ENCODE measurements at regions not wholly inside any gene's neighbourhood (a gene's known extent, or its start where the extent isn't known, plus 50 kb on each side); places are given as distances from the start of the nearest gene placed in this dataset.

- Mint-ChIP-seq H3K27me3 (no peaks in the 10 kb centered on the region), H3K4me3 (no peak overlapping the region)
These were observed 209.5 kb downstream of the PCDH7 start for GRCh38 chr4:30929649-30930048.

GRCh38 chr4:30930276-30930675 is 210.1 kb downstream of the PCDH7 start:
- H3K27me3 Mint-ChIP-seq: no peaks in the 10 kb centered on the region
- POLR2A ChIA-PET: no interaction called here
- no peaks in the 10 kb centered on the region for H3K36me3 Mint-ChIP-seq (ENCODE audit: low read depth)
- no peak for DNase-seq
- no peaks in the 10 kb centered on the region for H3K4me1 Mint-ChIP-seq
- TF ChIP-seq CTCF (IDR thresholded peaks at IDR 0.05): no peak
- H3K4me3 Mint-ChIP-seq: no peak overlapping the region
- intact Hi-C loops (cut with micrococcal nuclease): no loop called here
- ATAC-seq (ENCODE audit: low read depth): no peak
- CTCF ChIA-PET: no interaction called here
- no peaks in the 10 kb centered on the region for H3K9me3 Mint-ChIP-seq
- H3K27ac Mint-ChIP-seq: no peak overlapping the region

More at GRCh38 chr4:30929649-30930048, 209.5 kb downstream of the PCDH7 start:
- no peak overlapping the region for H3K27ac Mint-ChIP-seq
- intact Hi-C loops (cut with micrococcal nuclease): no loop called here
- TF ChIP-seq CTCF (IDR thresholded peaks at IDR 0.05): no peak
- ChIA-PET CTCF (no interaction called here), POLR2A (no interaction called here)
- no peaks in the 10 kb centered on the region for H3K36me3 Mint-ChIP-seq (ENCODE audit: low read depth)
- no peaks in the 10 kb centered on the region for H3K4me1 Mint-ChIP-seq
- H3K9me3 Mint-ChIP-seq: no peaks in the 10 kb centered on the region
- ATAC-seq (ENCODE audit: low read depth) (no peak), DNase-seq (no peak)

DNA sequence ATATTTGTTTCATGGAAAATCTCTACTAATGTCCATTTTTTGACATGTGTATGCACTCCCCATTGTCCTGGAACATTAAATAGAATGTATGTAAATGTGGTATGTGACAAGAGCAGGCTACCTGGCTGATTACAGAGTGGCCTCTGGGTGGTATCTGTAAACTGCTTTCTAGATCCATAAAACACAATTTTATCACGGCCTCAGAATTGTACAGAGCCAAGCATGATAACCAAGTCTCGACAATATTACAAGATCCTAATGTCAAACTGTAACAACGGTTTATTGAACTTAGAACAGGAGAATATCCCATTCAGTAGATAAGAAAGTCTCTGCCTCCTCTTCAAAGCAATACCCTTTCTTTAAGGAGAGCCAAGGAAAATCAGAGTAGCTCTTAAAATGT is 212.4 kb downstream of the PCDH7 start:
- intact Hi-C loops (cut with micrococcal nuclease): no loop called here
- H3K9me3 Mint-ChIP-seq: no peaks in the 10 kb centered on the region
- no peaks in the 10 kb centered on the region for H3K4me1 Mint-ChIP-seq
- DNase-seq: no peak
- no peak overlapping the region for H3K4me3 Mint-ChIP-seq
- CTCF ChIA-PET: no interaction called here
- H3K27ac Mint-ChIP-seq: no peak overlapping the region
- H3K36me3 Mint-ChIP-seq (ENCODE audit: low read depth): no peaks in the 10 kb centered on the region
- H3K27me3 Mint-ChIP-seq: no peaks in the 10 kb centered on the region
- TF ChIP-seq CTCF (IDR thresholded peaks at IDR 0.05): no peak
- POLR2A ChIA-PET: no interaction called here
- ATAC-seq (ENCODE audit: low read depth): no peak

DNA sequence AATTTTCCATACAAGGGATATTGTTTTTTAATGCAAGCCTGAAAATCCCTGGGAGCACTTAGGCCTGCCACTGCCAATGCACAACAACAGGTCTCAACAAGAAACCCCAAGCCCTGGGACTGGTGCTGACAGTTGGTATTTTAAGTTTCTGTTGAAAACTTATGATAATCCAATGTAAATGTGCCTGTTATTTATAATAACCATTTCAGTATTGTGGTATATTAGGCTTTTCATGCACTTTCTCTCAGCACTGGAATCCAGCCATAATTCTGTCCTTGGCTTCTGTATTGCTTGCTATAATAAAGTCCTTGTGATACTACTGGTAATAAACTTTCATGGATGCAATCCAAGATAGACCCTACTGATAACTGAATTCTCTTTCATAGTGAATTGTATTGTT is 218.9 kb downstream of the PCDH7 start:
- ChIA-PET CTCF (no interaction called here), POLR2A (no interaction called here)
- no peaks in the 10 kb centered on the region for H3K27me3 Mint-ChIP-seq
- no peak overlapping the region for H3K27ac Mint-ChIP-seq
- no peaks in the 10 kb centered on the region for H3K36me3 Mint-ChIP-seq (ENCODE audit: low read depth)
- TF ChIP-seq CTCF (IDR thresholded peaks at IDR 0.05): no peak
- intact Hi-C loops (cut with micrococcal nuclease): no loop called here
- ATAC-seq (ENCODE audit: low read depth) (no peak), DNase-seq (no peak)
- H3K4me1 Mint-ChIP-seq: no peaks in the 10 kb centered on the region
- no peak overlapping the region for H3K4me3 Mint-ChIP-seq
- no peaks in the 10 kb centered on the region for H3K9me3 Mint-ChIP-seq

DNA sequence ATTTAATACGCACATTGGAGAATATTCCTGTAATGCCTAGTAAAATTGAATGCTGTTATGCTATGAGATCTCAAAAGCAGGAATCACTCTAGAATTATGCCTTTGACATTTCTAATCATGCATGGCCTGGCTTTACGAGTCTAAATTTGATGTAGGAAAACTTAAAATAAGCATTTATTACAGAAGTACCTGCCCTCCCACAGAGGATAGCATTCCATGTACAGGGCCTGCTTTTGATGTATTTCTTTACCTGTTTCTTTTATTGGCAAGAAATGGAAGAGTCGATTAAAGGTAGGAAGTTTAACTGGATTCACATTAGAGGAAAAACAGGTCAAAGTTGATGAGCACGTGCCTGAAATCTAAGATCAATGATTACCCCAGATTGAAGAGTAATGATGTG is 219.5 kb downstream of the PCDH7 start:
- CTCF ChIA-PET: no interaction called here
- H3K4me3 Mint-ChIP-seq: no peak overlapping the region
- H3K9me3 Mint-ChIP-seq: no peaks in the 10 kb centered on the region
- no peak for ATAC-seq (ENCODE audit: low read depth)
- no peaks in the 10 kb centered on the region for H3K27me3 Mint-ChIP-seq
- no peak overlapping the region for H3K27ac Mint-ChIP-seq
- intact Hi-C loops (cut with micrococcal nuclease): no loop called here
- POLR2A ChIA-PET: no interaction called here
- H3K4me1 Mint-ChIP-seq: no peaks in the 10 kb centered on the region
- H3K36me3 Mint-ChIP-seq (ENCODE audit: low read depth): no peaks in the 10 kb centered on the region
- no peak for DNase-seq
- TF ChIP-seq CTCF (IDR thresholded peaks at IDR 0.05): no peak

Measured in activated B cell treated with CpG ODN at 0.5 μM for 24 hours (primary cell).